Esophagus squamous epithelium (tissue), 4 donors: ENCODE measurements at regions not wholly inside any gene's neighbourhood (a gene's known extent, or its start where the extent isn't known, plus 50 kb on each side); places are given as distances from the start of the nearest gene placed in this dataset.

Experiments used
- CTCF ChIP-seq, 6 experiments: fragments of 450-650 bp in 4 of 6; fragments of 200-600 bp in 2 of 6; sonication (generic) in 2 of 6; IDR thresholded peaks; one replicate each; pipeline ENCODE4 v1.5.1; 2016 to 2019; ENCODE audit warnings: antibody characterized with exemption in 6 of 6, mild to moderate bottlenecking in 4 of 6, moderate library complexity in 4 of 6
- POLR2A ChIP-seq, 4 donors: fragments of 450-650 bp; IDR thresholded peaks; one replicate each; pipeline ENCODE4 v1.6.1; 2017; ENCODE audit warnings: antibody characterized with exemption in 4 of 4, mild to moderate bottlenecking in 4 of 4, moderate library complexity in 3 of 4

- TF ChIP-seq POLR2A (IDR thresholded peaks at IDR 0.05) (no peak), CTCF (IDR thresholded peaks at IDR 0.05) (no peak)
Observed at GRCh38 chr4:12414181-12414812, 985.6 kb upstream of the HS3ST1 start.
